GM23338 (cell line): ENCODE measurements at regions not wholly inside any gene's neighbourhood (a gene's known extent, or its start where the extent isn't known, plus 50 kb on each side); places are given as distances from the start of the nearest gene placed in this dataset.

Experiments
- ATAC-seq: fragments of 200-7000 bp; cut with Tn5 transposase; 3 replicates; pipeline ENCODE4 v1.9.1; 2020
- DNase-seq: peaks from one replicate; pipeline ENCODE4 v3.0.0-alpha.2; 2015; ENCODE audit warnings: low spot score
- H2AFZ ChIP-seq: fragments of 200-600 bp; sonication (generic); 2 replicates; pipeline ENCODE4 v1.8.0; 2016; ENCODE audit warnings: antibody characterized with exemption, mild to moderate bottlenecking, moderate library complexity
- H3F3A ChIP-seq: fragments of 200-600 bp; sonication (generic); replicated peaks from 2 replicates; pipeline ENCODE4 v1.8.0; 2017; ENCODE audit warnings: antibody characterized with exemption, mixed run types, low read depth
- H3K27ac ChIP-seq: fragments of 200-600 bp; sonication (generic); 2 replicates; pipeline ENCODE4 v1.6.1; 2016; ENCODE audit warnings: low read depth
- H3K27me3 ChIP-seq: fragments of 200-600 bp; sonication (generic); 2 replicates; pipeline ENCODE4 v1.8.0; 2016; ENCODE audit warnings: mild to moderate bottlenecking, mixed run types, moderate library complexity; ENCODE audit not compliant: insufficient read depth
- H3K36me3 ChIP-seq: fragments of 200-600 bp; sonication (generic); 2 replicates; pipeline ENCODE4 v1.8.0; 2016; ENCODE audit warnings: mild to moderate bottlenecking; ENCODE audit not compliant: insufficient read depth
- H3K4me1 ChIP-seq: fragments of 200-600 bp; sonication (generic); 2 replicates; pipeline ENCODE4 v1.8.0; 2016; ENCODE audit warnings: mild to moderate bottlenecking, moderate library complexity; ENCODE audit not compliant: insufficient read depth
- H3K4me2 ChIP-seq: fragments of 200-600 bp; sonication (generic); 2 replicates; pipeline ENCODE4 v1.7.1; 2017; ENCODE audit warnings: mixed run types
- H3K4me3 ChIP-seq: fragments of 200-600 bp; sonication (generic); 2 replicates; pipeline ENCODE4 v1.6.1; 2016; ENCODE audit warnings: mixed run types
- H3K79me2 ChIP-seq: fragments of 200-600 bp; sonication (generic); replicated peaks from 2 replicates; pipeline ENCODE4 v1.8.0; 2017; ENCODE audit warnings: mild to moderate bottlenecking; ENCODE audit not compliant: insufficient read depth
- H3K9me2 ChIP-seq: fragments of 200-600 bp; sonication (generic); 2 replicates; pipeline ENCODE4 v1.8.0; 2017; ENCODE audit not compliant: insufficient read depth
- H4K20me1 ChIP-seq: fragments of 200-600 bp; sonication (generic); replicated peaks from 2 replicates; pipeline ENCODE4 v1.8.0; 2017; ENCODE audit warnings: mild to moderate bottlenecking; ENCODE audit not compliant: insufficient read depth
- H3K27ac Mint-ChIP-seq: 2 replicates; pipeline ENCODE4 v1.8.0; 2020; ENCODE audit warnings: inconsistent platforms, mild to moderate bottlenecking, moderate library complexity, mixed read lengths
- H3K27me3 Mint-ChIP-seq: 3 replicates; pipeline ENCODE4 v1.8.0; 2022; ENCODE audit warnings: low read depth, mild to moderate bottlenecking, moderate library complexity, mixed read lengths, inconsistent platforms; ENCODE audit not compliant: insufficient read depth, poor library complexity
- H3K36me3 Mint-ChIP-seq: 3 replicates; pipeline ENCODE4 v1.8.0; 2021; ENCODE audit warnings: low read depth, mild to moderate bottlenecking, inconsistent platforms, moderate library complexity, mixed read lengths
- H3K4me1 Mint-ChIP-seq: 3 replicates; pipeline ENCODE4 v1.8.0; 2020; ENCODE audit warnings: mild to moderate bottlenecking, inconsistent platforms, mixed read lengths
- H3K4me3 Mint-ChIP-seq: 3 replicates; pipeline ENCODE4 v1.8.0; 2021; ENCODE audit warnings: moderate library complexity, mild to moderate bottlenecking, inconsistent platforms, mixed read lengths
- H3K9me3 Mint-ChIP-seq: 3 replicates; pipeline ENCODE4 v1.8.0; 2020; ENCODE audit warnings: moderate library complexity, mild to moderate bottlenecking, inconsistent platforms, mixed read lengths
- EZH2 ChIP-seq: fragments of 200-600 bp; sonication (generic); IDR thresholded peaks from one replicate; pipeline ENCODE4 v1.8.0; 2017; ENCODE audit warnings: antibody characterized with exemption, mild to moderate bottlenecking, low read depth; ENCODE audit not compliant: unreplicated experiment
- EZH2phosphoT487 ChIP-seq: fragments of 200-600 bp; sonication (generic); IDR thresholded peaks from one replicate; pipeline ENCODE4 v1.8.1; 2018; ENCODE audit warnings: antibody characterized with exemption; ENCODE audit not compliant: unreplicated experiment
- NANOG ChIP-seq: IDR thresholded peaks from 2 replicates; pipeline ENCODE4 v1.6.1; 2016; ENCODE audit warnings: antibody characterized with exemption, borderline replicate concordance
- POLR2AphosphoS5 ChIP-seq: IDR thresholded peaks from 2 replicates; pipeline ENCODE4 v1.6.1; 2016; ENCODE audit warnings: antibody characterized with exemption, low read depth
- REST ChIP-seq: IDR thresholded peaks from one replicate; pipeline ENCODE4 v1.6.1; 2018; ENCODE audit warnings: antibody characterized with exemption; ENCODE audit not compliant: unreplicated experiment
- ZNF114 ChIP-seq: fragments of 250-450 bp; sonication (Bioruptor Pico); IDR thresholded peaks from 2 replicates; pipeline ENCODE4 v1.5.0; 2020; ENCODE audit warnings: mild to moderate bottlenecking, moderate library complexity
- ZNF331 ChIP-seq: fragments of 250-450 bp; sonication (Bioruptor Pico); IDR thresholded peaks from 2 replicates; pipeline ENCODE4 v1.5.0; 2020; ENCODE audit warnings: low read depth, mild to moderate bottlenecking, moderate library complexity
- TF ChIP-seq, protein P1 (sequence below): fragments of 250-450 bp; sonication (Bioruptor Pico); IDR thresholded peaks from 2 replicates; pipeline ENCODE4 v1.5.0; 2020; ENCODE audit warnings: mild to moderate bottlenecking, moderate library complexity
- TF ChIP-seq, protein P2 (sequence below): IDR thresholded peaks from 2 replicates; pipeline ENCODE4 v1.6.1; 2016; ENCODE audit warnings: antibody characterized with exemption
- TF ChIP-seq, protein P3 (sequence below), 2 experiments: fragments of 200-600 bp in 1 of 2; sonication (generic) in 1 of 2; conservative IDR thresholded peaks; 2 replicates each; pipeline versions ENCODE4 v1.5.1 to v1.6.1; 2016 to 2017; ENCODE audit warnings: antibody characterized with exemption in 2 of 2, low read depth in 2 of 2, mild to moderate bottlenecking in 2 of 2, moderate library complexity in 1 of 2

- TF ChIP-seq, protein P1, sequence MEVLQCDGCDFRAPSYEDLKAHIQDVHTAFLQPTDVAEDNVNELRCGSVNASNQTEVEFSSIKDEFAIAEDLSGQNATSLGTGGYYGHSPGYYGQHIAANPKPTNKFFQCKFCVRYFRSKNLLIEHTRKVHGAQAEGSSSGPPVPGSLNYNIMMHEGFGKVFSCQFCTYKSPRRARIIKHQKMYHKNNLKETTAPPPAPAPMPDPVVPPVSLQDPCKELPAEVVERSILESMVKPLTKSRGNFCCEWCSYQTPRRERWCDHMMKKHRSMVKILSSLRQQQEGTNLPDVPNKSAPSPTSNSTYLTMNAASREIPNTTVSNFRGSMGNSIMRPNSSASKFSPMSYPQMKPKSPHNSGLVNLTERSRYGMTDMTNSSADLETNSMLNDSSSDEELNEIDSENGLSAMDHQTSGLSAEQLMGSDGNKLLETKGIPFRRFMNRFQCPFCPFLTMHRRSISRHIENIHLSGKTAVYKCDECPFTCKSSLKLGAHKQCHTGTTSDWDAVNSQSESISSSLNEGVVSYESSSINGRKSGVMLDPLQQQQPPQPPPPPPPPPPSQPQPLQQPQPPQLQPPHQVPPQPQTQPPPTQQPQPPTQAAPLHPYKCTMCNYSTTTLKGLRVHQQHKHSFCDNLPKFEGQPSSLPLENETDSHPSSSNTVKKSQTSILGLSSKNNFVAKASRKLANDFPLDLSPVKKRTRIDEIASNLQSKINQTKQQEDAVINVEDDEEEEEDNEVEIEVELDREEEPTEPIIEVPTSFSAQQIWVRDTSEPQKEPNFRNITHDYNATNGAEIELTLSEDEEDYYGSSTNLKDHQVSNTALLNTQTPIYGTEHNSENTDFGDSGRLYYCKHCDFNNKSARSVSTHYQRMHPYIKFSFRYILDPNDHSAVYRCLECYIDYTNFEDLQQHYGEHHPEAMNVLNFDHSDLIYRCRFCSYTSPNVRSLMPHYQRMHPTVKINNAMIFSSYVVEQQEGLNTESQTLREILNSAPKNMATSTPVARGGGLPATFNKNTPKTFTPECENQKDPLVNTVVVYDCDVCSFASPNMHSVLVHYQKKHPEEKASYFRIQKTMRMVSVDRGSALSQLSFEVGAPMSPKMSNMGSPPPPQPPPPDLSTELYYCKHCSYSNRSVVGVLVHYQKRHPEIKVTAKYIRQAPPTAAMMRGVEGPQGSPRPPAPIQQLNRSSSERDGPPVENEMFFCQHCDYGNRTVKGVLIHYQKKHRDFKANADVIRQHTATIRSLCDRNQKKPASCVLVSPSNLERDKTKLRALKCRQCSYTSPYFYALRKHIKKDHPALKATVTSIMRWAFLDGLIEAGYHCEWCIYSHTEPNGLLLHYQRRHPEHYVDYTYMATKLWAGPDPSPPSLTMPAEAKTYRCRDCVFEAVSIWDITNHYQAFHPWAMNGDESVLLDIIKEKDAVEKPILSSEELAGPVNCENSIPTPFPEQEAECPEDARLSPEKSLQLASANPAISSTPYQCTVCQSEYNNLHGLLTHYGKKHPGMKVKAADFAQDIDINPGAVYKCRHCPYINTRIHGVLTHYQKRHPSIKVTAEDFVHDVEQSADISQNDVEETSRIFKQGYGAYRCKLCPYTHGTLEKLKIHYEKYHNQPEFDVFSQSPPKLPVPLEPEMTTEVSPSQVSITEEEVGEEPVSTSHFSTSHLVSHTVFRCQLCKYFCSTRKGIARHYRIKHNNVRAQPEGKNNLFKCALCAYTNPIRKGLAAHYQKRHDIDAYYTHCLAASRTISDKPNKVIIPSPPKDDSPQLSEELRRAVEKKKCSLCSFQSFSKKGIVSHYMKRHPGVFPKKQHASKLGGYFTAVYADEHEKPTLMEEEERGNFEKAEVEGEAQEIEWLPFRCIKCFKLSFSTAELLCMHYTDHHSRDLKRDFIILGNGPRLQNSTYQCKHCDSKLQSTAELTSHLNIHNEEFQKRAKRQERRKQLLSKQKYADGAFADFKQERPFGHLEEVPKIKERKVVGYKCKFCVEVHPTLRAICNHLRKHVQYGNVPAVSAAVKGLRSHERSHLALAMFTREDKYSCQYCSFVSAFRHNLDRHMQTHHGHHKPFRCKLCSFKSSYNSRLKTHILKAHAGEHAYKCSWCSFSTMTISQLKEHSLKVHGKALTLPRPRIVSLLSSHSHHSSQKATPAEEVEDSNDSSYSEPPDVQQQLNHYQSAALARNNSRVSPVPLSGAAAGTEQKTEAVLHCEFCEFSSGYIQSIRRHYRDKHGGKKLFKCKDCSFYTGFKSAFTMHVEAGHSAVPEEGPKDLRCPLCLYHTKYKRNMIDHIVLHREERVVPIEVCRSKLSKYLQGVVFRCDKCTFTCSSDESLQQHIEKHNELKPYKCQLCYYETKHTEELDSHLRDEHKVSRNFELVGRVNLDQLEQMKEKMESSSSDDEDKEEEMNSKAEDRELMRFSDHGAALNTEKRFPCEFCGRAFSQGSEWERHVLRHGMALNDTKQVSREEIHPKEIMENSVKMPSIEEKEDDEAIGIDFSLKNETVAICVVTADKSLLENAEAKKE (CRISPR knock-in tag): no peak
- TF ChIP-seq ZNF331 (CRISPR knock-in tag) (no peak), EZH2phosphoT487 (no peak), EZH2 (no peak)
Observed at GRCh38 chr6:44039839-44040350, 87.4 kb downstream of the MRPL14 start (continued).

GRCh38 chr6:44039191-44039719, 88.0 kb downstream of the MRPL14 start:
- no peak overlapping the region; the same call in 1 of the 2 replicates for H3K27ac Mint-ChIP-seq
- DNase-seq (no peak), ATAC-seq (no peak)
- Histone ChIP-seq H3K79me2 (no peaks in the 10 kb centered on the region), H3K9me2 (no peaks in the 10 kb centered on the region), H3K27me3 (no peaks in the 10 kb centered on the region), H4K20me1 (no peaks in the 10 kb centered on the region), H3K4me3 (no peak overlapping the region), H3K4me1 (peaks cover 19% of the 10 kb centered on the region), H2AFZ (no peak overlapping the region), H3K27ac (no peak overlapping the region), H3F3A (no peaks in the 10 kb centered on the region), H3K4me2 (no peak overlapping the region), H3K36me3 (no peaks in the 10 kb centered on the region)
- no peaks in the 10 kb centered on the region for H3K9me3 Mint-ChIP-seq
- H3K36me3 Mint-ChIP-seq: no peaks in the 10 kb centered on the region
- no peak overlapping the region for H3K4me3 Mint-ChIP-seq
- H3K4me1 Mint-ChIP-seq: peaks cover 46% of the 10 kb centered on the region
- H3K27me3 Mint-ChIP-seq: peaks cover 15% of the 10 kb centered on the region
- TF ChIP-seq EZH2phosphoT487: no peak
- no peak for TF ChIP-seq POLR2AphosphoS5
- TF ChIP-seq ZNF114 (CRISPR knock-in tag): no peak
- no peak for TF ChIP-seq NANOG
- TF ChIP-seq, protein P2, sequence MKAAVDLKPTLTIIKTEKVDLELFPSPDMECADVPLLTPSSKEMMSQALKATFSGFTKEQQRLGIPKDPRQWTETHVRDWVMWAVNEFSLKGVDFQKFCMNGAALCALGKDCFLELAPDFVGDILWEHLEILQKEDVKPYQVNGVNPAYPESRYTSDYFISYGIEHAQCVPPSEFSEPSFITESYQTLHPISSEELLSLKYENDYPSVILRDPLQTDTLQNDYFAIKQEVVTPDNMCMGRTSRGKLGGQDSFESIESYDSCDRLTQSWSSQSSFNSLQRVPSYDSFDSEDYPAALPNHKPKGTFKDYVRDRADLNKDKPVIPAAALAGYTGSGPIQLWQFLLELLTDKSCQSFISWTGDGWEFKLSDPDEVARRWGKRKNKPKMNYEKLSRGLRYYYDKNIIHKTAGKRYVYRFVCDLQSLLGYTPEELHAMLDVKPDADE: no peak
- no peak for TF ChIP-seq REST
- TF ChIP-seq ZNF331 (CRISPR knock-in tag): no peak
- no peak for TF ChIP-seq EZH2
- TF ChIP-seq, protein P3, sequence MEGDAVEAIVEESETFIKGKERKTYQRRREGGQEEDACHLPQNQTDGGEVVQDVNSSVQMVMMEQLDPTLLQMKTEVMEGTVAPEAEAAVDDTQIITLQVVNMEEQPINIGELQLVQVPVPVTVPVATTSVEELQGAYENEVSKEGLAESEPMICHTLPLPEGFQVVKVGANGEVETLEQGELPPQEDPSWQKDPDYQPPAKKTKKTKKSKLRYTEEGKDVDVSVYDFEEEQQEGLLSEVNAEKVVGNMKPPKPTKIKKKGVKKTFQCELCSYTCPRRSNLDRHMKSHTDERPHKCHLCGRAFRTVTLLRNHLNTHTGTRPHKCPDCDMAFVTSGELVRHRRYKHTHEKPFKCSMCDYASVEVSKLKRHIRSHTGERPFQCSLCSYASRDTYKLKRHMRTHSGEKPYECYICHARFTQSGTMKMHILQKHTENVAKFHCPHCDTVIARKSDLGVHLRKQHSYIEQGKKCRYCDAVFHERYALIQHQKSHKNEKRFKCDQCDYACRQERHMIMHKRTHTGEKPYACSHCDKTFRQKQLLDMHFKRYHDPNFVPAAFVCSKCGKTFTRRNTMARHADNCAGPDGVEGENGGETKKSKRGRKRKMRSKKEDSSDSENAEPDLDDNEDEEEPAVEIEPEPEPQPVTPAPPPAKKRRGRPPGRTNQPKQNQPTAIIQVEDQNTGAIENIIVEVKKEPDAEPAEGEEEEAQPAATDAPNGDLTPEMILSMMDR (conservative IDR thresholded peaks at IDR 0.05; ENCODE audit: low read depth in 2 of 2): no peak
